Activated CD4-positive, alpha-beta T cell treated with anti-CD3 and anti-CD28 coated beads, Interleukin-2, amount 50 U/mL, for 4 hours (primary cell): ENCODE measurements at regions not wholly inside any gene's neighbourhood (a gene's known extent, or its start where the extent isn't known, plus 50 kb on each side); places are given as distances from the start of the nearest gene placed in this dataset.
"Not testable (repeated sequence)": the region's sequence is repeated elsewhere in the genome, so short reads cannot be mapped to it uniquely, and the experiment has no call there.

ENCODE experiments used
- DNase-seq, 2 experiments: peaks; one replicate each; pipeline ENCODE4 v3.0.0-alpha.2; 2020

DNA sequence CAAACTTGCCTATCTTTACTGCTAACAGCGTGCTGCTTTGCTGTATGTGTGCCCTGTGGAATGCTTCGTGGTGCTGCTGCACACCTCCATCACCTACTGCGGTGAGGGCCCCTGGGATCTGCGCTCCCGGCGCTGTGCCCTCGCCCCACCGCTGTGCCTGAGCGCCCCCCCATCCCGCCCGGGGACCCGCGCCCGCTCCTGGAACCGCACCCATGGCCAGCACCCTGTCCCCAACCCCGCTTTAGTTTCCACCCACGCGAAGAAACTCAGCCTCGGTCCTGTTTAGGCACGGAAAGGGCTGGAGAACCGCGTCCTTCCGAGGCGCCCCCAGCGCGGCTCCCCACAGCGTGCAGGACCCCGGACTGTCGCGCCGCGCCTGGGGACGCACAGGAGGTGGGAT is 373.4 kb downstream of the GOLGA6L6 start:
- DNase-seq = not testable (repeated sequence)

DNA sequence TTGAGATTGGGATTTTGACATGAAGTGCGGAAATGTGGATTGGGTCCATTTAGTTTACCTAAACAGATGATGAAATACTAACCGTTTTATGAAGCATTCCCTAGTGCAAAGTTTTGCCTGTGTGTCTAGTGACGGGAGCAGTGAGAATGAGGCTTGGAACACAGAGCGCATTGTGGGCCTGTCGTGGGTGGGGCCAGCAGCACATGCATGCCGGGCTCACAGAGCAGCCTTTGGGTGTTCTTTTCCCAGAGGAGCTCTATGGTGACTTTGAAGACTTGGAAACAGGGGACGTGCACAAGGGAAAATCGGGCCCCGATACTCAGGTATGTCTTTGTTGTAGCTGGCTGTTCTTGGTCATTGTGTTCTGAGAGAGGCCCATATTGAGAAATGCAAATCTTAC is 388.1 kb downstream of the GOLGA6L6 start:
- DNase-seq = not testable (repeated sequence)

DNA sequence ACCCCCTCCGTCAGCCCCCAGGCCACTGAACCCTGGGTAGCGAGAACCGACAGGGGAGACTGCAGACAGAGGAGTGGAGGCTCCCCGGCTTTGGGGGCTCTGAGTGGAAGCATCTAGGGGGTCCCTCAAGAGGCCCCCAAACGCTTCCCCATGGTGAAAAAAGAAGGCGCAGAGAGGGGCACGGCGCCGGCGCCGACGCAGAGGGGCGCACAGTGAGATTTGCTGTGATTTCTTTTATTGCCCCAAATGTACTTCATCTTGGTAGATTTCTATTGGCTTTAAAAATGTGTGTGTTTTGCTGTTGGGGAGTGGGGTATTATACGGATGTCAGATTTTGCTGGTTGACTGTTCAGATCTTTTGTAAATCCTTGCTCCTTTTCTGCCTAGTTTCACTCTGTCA is 392.9 kb downstream of the GOLGA6L6 start:
- not testable (repeated sequence) for DNase-seq

DNA sequence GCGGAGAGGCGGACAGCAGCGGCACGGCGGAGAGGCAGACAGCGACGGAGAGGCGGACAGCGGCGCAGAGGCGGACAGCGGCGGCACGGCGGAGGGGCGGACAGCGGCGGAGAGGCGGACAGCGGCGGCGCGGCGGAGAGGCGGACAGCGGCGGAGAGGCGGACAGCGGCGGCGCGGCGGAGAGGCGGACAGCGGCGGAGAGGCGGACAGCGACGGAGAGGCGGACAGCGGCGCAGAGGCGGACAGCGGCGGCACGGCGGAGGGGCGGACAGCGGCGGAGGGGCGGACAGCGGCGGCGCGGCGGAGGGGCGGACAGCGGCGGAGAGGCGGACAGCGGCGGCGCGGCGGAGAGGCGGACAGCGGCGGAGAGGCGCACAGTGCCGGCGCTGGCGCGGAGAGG is 393.6 kb downstream of the GOLGA6L6 start:
- DNase-seq = not testable (repeated sequence)

DNA sequence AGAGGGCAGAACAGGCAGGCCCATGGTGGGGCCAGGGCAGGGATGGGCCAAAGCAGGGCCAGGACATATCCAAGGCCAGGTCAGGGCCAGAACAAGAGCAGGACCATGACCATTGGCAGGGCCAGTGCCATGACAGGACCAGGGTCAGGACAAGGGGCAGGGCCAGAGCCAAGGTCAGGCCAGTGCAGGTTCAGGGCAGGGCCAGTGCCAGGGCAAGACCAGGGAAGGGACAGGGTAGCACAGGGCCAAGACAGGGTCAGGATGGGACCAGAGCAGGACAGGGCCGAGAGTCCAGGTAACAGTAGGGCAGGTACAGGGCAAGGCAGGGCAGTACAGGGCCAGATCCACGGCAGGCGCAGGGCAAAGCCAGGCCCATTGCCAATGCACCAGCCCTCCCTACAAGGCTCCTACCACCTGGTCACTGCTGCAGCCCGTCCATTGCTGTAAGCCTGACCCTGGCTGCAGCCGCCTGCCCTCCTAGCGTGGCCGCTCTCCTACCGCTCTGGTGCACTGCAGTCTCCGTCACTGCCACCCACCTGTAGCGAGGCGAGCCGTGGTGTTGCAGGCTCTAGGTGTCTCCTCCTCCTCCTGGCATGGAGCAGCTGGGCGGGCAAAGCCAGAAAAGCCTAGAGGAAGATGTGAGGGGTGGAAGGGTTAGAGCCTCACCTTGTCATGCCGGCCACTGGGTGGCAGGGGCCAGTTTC is 397.1 kb downstream of the GOLGA6L6 start:
- not testable (repeated sequence) for DNase-seq

DNA sequence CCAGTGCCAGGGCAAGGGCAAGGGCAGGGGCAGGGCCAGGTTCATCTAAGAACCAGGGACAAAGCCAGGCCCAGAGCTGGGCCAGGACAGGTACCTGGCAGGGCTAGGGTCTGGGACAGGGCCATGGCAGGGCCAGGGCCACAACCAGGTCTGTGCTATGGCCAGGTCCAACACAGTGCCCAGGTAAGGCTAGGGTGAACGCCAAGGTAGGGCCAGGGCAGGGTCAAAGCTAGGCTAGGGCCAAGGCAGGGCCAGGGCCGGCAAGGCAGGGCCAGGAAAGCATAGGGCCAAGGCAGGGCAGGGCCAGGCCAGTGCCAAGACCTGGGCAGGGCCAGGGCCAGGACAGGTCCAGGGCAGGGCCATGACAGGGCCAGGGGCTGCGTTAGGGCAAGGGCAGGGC is 398.7 kb downstream of the GOLGA6L6 start:
- not testable (repeated sequence) for DNase-seq

DNA sequence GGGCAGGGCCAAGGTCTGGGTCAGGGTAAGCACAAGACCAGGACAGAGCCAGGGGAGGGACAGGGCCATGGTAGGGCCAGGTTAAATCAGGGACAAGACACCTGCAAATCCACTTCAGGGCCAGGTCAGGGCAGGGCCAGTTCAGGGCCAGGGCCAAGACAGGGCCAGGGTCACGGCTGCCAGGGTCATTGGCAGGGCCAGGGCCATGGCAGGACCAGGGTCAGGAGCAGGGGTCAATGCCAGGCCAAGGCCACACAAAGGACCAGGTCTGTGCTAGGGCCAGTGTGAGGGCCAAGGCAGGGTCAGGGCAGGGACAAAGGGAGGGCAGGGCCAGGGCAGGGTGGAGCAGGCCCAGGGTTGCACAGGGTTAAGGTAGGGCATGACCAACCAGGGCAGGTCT is 399.2 kb downstream of the GOLGA6L6 start:
- DNase-seq = not testable (repeated sequence)

DNA sequence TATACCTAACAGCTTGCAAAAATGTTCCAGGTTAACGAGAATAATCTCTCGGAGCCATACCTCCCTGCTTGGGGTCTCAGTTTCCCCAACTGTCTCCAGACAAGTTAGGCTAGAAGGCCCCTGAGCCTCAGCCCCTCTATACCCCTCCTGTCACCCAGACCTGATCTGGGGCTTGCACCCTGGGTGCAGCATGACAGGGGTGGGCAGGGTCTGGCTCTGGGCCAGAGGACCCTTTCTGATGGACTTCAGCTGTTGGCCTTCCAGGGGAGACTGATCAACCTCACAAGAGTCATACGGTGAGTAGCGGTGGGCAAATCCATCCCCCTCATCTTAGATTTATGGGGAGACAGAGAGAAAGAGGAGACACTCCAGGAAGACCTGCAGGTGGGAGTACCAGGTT is 416.9 kb downstream of the GOLGA6L6 start:
- DNase-seq = not testable (repeated sequence)

DNA sequence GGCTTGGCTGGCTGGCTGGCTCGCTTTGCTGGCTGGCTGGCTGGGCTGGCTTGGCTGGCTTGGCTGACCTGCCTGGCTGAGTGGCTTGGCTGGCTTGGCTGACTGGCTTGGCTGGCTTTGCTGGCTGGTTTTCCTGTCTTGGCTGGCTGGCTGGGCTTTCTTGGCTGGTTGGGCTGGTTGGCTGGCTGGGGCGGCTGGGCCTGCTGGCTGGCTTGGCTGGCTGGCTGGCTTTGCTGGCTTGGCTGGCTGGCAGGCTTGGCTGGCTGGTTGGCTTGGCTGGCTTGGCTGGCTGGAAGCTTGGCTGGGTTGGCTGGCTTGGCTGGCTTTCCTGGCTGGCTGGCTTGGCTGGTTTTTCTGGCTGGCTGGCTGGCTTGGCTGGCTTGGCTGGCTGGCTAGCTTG is 435.6 kb downstream of the GOLGA6L6 start:
- DNase-seq = no peak

DNA sequence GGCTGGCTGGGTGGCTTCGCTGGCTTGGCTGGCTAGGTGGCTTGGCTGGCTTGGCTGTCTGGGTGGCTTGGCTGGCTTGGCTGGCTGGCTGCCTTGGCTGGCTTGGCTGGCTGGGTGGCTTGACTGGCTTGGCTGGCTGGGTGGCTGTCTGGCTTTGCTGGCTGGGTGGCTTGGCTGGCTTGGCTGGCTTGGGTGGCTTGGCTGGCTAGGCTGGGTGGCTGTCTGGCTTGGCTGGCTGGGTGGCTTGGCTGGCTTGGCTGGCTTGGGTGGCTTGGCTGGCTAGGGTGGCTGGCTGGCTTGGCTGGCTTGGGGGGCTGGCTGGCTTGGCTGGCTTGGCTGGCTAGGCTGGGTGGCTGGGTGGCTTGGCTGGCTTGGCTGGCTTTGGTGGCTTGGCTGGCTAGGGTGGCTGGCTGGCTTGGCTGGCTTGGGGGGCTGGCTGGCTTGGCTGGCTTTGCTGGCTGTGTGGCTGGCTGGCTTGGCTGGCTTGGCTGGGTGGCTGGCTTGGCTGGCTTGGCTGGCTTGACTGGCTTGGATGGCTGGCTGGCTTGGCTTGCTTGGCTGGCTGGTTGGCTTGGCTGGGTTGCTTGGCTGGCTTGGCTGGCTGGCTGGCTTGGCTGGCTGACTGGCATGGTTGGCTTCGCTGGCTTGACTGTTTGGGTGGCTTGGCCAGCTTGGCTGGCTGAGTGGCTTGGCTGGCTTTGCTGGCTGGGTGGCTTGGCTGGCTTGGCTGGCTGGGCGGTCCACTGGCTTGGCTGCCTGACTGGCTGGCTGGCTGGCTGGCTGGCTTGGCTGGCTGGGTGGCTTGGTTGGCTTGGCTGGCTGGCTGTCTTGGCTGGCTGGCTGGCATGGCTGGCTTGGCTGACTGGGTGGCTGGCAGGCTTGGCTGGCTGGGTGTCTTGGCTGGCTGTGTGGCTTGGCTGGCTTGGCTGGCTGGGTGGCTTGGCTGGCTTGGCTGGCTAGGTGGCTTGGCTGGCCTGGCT is 436.3 kb downstream of the GOLGA6L6 start:
- DNase-seq = not testable (repeated sequence)

DNA sequence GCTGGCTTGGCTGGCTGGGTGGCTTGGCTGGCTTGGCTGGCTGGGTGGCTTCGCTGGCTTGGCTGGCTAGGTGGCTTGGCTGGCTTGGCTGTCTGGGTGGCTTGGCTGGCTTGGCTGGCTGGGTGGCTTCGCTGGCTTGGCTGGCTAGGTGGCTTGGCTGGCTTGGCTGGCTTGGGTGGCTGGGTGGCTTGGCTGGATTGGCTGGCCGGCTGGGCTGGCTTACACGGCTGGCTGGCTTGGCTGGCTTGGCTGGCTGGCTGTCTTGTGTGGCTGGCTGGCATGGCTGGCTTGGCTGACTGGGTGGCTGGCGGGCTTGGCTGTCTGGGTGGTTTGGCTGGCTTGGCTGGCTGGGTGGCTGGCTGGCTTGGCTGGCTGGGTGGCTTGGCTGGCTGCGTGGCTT is 437.0 kb downstream of the GOLGA6L6 start:
- not testable (repeated sequence) for DNase-seq

DNA sequence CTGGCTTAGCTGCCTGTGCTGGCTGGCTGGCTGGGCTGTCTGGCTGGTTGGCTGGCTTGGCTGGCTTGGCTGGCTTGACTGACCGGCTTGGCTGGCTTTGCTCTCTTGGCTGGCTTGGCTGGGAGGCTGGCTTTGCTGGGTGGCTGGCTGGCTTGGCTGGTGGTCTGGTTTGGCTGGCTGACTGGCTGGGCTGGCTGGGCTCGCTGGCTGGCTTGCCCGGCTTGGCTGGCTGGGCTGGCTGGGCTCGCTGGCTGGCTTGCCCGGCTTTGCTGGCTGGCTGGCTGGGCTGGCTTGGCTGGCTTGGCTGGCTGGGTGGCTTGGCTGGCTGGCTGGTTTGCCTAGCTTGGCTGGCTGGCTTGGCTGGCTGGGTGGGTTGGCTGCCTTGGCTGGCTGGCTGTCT is 438.7 kb downstream of the GOLGA6L6 start:
- DNase-seq = peak in 1 of 2 experiments; percentile 8

DNA sequence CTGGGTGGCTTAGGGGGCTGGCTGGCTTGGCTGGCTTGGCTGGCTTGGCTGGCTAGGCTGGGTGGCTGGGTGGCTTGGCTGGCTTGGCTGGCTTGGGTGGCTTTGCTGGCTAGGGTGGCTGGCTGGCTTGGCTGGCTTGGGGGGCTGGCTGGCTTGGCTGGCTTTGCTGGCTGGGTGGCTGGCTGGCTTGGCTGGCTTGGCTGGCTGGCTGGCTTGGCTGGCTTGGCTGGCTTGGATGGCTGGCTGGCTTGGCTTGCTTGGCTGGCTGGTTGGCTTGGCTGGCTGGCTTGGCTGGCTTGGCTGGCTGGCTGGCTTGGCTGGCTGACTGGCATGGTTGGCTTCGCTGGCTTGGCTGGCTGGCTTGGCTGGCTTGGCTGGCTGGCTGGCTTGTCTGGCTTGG is 439.4 kb downstream of the GOLGA6L6 start:
- DNase-seq = not testable (repeated sequence)

DNA sequence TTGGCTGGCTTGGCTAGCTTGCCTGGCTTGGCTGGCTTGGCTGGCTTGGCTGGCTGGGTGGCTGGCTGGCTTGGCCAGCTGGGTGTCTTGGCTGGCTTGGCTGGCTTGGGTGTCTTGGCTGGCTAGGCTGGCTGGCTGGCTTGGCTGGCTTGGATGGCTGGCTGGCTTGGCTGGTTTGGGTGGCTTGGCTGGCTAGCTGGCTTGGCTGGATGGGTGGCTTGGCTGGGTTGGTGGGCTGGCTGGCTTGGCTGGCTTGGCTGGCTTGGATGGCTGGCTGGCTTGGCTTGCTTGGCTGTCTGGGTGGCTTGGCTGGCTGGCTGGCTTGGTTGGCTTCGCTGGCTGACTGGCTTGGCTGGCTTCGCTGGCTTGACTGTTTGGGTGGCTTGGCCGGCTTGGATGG is 440.3 kb downstream of the GOLGA6L6 start:
- DNase-seq = not testable (repeated sequence)

DNA sequence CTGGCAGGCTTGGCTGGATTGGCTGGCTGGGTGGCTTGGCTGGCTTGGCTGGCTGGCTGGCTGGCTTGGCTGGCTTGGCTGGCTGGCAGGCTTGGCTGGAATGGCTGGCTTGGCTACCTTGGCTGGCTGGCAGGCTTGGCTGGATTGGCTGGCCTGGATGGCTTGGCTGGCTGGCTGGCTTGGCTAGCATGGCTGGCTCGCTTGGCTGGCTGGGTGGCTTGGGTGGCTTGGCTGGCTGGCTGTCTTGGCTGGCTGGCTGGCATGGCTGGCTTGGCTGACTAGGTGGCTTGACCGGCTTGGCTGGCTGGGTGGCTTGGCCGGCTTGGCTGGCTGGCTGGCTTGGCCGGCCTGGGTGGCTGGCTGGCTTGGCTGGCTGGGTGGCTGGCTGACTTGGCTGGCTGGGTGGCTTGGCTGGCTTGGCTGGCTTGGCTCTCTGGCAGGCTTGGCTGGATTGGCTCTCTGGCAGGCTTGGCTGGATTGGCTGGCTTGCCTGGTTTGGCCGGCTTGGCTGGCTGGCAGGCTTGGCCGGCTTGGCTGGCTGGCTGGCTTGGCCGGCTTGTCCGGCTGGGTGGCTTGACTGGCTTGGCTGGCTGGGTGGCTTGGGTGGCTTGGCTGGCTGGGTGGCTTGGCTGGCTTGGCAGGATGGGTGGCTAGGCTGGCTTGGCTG is 440.9 kb downstream of the GOLGA6L6 start:
- not testable (repeated sequence) for DNase-seq

DNA sequence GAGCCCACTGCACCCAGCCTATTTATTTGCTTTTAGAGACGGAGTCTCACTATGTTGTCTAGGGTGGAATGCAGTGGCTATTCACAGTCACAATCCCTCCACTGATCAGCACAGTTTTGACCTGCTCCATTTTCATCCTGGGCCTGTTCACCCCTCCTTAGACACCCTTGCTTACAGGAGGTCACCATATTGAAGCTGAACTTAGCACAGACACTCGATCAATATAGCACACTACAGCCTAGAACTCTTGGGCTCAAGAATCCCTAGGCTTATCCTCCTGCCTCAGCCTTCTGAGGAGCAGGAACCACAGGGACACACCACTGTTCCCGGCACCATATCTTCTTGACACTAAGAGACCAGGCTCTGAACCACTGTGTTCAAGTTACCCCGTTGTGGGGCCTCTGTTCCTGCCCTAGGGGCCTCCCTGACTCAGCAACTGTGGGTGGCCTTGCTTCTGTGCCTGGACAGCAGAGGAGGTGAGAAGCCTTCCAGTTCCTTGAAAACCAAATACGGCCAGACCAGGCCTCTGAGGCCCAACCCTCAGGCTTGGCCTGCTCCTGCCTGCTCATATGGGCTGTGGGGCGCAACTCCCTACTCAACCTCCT is 445.8 kb downstream of the GOLGA6L6 start:
- DNase-seq = not testable (repeated sequence)

DNA sequence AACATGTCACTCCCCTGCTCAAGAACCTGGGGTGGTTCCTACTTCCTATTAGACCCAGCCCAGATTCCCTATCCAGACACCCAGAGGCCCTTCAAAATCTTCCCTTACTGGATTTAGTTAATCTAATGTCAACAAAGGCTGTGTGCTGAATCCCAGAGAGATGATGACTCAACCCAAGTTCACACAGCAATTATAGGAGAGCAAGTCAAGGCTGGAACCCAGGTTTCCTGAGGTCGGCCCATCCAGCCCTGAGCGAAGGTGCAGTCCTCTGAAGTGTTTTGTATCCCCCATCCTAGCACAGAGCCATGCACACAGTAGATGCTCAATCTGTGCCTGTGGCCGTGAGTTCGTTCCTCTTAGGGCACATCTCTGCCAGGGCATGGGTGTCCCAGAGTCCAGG is 452.1 kb downstream of the GOLGA6L6 start:
- not testable (repeated sequence) for DNase-seq

DNA sequence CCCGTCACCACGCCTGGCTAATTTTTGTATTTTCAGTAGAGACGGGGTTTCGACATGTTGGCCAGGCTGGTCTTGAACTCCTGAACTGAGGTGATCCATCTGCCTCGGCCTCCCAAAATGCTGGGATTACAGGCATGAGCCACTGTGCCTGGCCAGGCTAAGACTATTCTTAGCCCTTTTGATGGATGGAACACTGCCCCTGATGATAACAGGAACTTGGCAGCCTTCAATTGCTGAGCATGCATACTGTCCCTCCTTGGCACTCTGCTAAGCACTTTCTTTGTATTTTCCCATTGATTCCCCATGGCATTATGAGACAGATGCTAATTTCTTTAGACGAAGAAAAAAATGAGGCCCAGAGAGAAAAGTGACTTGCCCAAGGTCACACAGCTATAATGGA is 457.6 kb downstream of the GOLGA6L6 start:
- not testable (repeated sequence) for DNase-seq

DNA sequence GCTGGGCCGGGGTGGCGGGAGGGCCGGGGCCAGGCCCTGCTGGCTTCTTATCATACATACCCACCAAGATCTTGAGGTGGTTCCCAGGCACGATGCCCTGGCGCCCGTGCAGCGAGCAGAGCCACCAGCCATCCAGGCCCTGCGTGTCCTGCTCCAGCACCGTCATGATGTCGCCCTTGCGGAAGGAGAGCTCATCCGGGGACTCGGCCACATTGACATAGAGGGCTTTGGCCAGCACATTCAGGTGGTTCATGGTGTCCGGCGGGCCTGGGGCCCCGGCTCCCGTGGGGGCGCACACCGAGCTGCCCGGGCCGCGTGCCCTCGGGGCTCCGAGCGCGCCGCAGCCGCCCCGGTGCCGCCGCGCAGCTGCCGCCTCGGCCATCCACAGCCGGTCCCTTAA is 467.5 kb downstream of the GOLGA6L6 start:
- not testable (repeated sequence) for DNase-seq

DNA sequence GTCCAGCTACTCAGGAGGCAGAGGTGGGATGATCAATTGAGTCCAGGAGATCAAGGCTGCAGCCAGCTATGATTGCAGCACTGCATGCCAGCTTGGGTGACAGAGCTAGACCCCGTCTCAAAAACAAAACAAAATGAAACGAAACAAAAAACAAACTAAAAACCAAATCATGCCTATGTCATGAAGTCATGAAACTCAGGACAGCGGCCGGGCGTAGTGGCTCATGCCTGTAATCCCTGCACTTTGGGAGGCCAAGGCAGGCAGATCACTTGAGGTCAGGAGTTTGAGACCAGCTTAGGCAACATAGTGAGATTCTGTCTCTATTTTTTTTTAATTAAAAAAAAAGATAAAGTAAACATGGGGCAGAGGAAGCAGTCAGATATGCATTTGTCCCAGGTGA is 472.6 kb downstream of the GOLGA6L6 start:
- DNase-seq = not testable (repeated sequence)

DNA sequence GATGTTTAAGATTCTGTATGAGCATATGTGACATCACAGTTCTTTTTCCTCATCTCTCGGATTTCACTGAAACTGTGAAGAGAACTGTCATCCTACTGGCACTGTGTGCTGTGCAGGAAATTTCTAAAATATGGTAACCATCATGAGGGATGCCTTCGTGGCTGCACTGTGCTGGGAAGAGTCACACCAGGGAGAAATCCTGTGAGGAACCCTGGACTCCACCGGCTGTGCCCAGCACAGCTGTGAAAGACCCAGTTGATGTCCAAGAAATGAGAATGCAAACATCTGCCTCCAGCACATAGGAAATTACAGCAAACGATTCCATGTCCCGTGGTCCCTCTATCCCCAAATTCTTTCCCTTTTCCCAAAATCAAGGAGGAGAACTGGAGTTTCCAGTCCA is 475.4 kb downstream of the GOLGA6L6 start:
- DNase-seq = not testable (repeated sequence)

DNA sequence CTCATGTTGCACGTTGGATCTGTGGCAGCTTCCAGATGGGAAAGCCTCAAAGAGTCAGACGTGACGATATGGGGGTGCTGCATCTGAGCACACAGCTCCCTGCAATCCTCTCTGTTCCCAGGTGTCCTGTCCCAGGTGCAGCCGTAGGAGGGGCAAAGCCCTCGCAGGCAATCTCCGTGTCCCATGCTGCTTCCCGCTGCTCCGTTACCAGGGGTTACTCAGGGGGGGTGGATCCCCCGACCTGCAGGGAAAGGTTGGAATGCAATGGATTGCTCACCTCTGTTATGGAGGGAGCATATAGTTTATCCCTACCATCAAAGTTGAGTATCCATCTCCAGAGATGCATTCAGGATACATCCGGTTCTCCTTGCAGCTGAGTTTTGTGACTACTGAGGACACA is 476.1 kb downstream of the GOLGA6L6 start:
- not testable (repeated sequence) for DNase-seq

DNA sequence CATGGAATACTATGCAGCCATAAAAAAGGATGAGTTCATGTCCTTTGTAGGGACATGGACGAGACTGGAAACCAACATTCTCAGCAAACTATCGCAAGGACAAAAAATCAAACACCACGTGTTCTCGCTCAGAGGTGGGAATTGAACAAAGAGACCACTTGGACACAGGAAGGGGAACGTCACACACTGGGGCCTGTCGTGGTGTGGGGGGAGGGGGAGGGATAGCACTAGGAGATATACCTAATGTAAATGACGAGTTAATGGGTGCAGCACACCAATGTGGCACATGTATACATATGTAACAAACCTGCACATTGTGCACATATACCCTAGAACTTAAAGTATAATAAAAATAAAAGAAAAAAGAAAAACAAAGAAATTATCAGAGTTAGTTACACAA is 478.4 kb downstream of the GOLGA6L6 start:
- DNase-seq = not testable (repeated sequence)
